Right lobe of liver (tissue), 6 donors: ENCODE measurements at regions not wholly inside any gene's neighbourhood (a gene's known extent, or its start where the extent isn't known, plus 50 kb on each side); places are given as distances from the start of the nearest gene placed in this dataset.
"Not testable (repeated sequence)": the region's sequence is repeated elsewhere in the genome, so short reads cannot be mapped to it uniquely, and the experiment has no call there.

Experiments
- ATAC-seq, 4 donors: fragments of 200-7000 bp; cut with Tn5 transposase; one replicate each; pipeline ENCODE4 v1.9.1; 2020; ENCODE audit warnings: mild to moderate bottlenecking in 4 of 4, moderate library complexity in 4 of 4
- DNase-seq, 3 donors: peaks; one replicate each; pipeline ENCODE4 v3.0.0-alpha.2; 2020
- H3K27ac ChIP-seq, 3 donors: fragments of 200-600 bp; one replicate each; pipeline ENCODE4 v1.8.0; 2022
- H3K27me3 ChIP-seq, 2 donors: fragments of 200-600 bp; one replicate each; pipeline ENCODE4 v1.8.0; 2022
- H3K36me3 ChIP-seq, 4 donors: fragments of 200-600 bp; sonication (generic) in 1 of 4; one replicate each; pipeline versions ENCODE4 v1.5.1 to v1.8.0; 2017 to 2022; ENCODE audit warnings: control low read depth in 1 of 4
- H3K4me1 ChIP-seq, 4 donors: fragments of 200-600 bp; sonication (generic) in 1 of 4; one replicate each; pipeline versions ENCODE4 v1.5.1 to v1.8.0; 2017 to 2022; ENCODE audit warnings: control low read depth in 1 of 4
- H3K4me3 ChIP-seq, 3 donors: fragments of 200-600 bp; one replicate each; pipeline ENCODE4 v1.8.0; 2022
- H3K9me3 ChIP-seq, 4 donors: fragments of 200-600 bp; sonication (generic) in 1 of 4; one replicate each; pipeline versions ENCODE4 v1.5.1 to v1.8.0; 2017 to 2022; ENCODE audit warnings: control low read depth in 1 of 4
- WGBS: methylation state at CpG from one replicate; pipeline ENCODE4 v1.1.6; 2018; ENCODE audit warnings: low coverage, low lambda C conversion rate; ENCODE audit not compliant: insufficient coverage; ENCODE audit errors: missing lambda C conversion rate; 5-methylcytosine and 5-hydroxymethylcytosine counted together
- intact Hi-C, 2 donors: fragments of 100-400 bp; cut with DNase I; formaldehyde crosslinking; loops; one replicate each; pipeline versions ENCODE4 v1.11.2 to v1.14.1; 2022
- donor health status: DM: no; HTN: yes; CAD: no.
- donor health status: DM: no; HTN: no; CAD: no.
- donor health status: DM: no; HTN: no; CAD: no.
- donor health status: DM: no; HTN: yes; CAD: no.
- donor health status: DM: no; HTN: yes; CAD: no.

DNA sequence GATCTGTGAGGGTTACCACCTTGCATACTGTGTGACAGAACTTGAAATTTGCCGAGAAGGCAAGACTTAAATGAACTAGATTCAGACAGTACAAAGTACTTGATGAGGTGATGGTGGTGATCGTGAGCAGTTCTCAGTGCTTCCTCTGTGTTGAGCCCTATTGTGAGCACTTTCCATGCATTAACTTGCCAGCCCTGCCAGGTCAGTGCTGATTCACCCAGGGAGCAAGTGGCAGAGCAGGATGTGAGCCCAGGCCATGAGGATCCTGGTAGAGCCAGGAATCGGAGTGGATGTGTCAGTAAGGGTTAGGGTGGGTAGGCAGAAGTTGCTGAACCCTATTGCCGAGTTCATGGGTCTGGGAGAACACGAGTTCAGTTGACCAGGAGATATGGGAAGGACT is 4545.7 kb upstream of the TPTE start:
- ATAC-seq, H3K27me3 ChIP-seq, intact Hi-C loops, H3K9me3 ChIP-seq, H3K4me1 ChIP-seq, H3K36me3 ChIP-seq, DNase-seq, H3K4me3 ChIP-seq, H3K27ac ChIP-seq: not testable (repeated sequence)
- no CpG with 5 or more reads among the region's 5 CpGs for WGBS

DNA sequence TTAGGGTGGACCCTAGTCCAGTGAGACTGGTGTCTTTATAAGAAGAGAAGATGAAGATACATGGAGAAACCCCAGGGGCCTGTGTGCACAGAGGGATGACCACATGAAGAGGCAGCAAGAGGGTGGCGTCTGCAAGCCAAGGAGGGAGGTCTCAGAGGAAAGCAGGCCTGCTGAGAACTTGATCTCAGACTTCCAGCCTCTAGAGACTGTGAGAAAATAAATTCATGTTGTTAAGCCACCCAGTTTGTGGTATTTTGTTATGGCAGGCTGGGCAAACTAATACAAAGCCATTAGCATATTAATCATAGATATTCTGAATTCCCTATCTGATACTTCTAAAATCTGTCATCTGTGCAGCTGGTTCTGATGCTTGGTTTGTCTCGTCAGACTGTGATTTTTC is 4523.8 kb upstream of the TPTE start:
- H3K36me3 ChIP-seq, H3K27me3 ChIP-seq, intact Hi-C loops, H3K27ac ChIP-seq, ATAC-seq, DNase-seq, H3K4me3 ChIP-seq, H3K4me1 ChIP-seq, H3K9me3 ChIP-seq: not testable (repeated sequence)
- no CpG with 5 or more reads among the region's 2 CpGs for WGBS

GRCh38 chr21:6015422-6016057 is 4505.8 kb upstream of the TPTE start:
- WGBS = no CpG with 5 or more reads among the region's 7 CpGs
- H3K27ac ChIP-seq, intact Hi-C loops, ATAC-seq, H3K4me1 ChIP-seq, H3K27me3 ChIP-seq, H3K9me3 ChIP-seq, DNase-seq, H3K4me3 ChIP-seq, H3K36me3 ChIP-seq: not testable (repeated sequence)

DNA sequence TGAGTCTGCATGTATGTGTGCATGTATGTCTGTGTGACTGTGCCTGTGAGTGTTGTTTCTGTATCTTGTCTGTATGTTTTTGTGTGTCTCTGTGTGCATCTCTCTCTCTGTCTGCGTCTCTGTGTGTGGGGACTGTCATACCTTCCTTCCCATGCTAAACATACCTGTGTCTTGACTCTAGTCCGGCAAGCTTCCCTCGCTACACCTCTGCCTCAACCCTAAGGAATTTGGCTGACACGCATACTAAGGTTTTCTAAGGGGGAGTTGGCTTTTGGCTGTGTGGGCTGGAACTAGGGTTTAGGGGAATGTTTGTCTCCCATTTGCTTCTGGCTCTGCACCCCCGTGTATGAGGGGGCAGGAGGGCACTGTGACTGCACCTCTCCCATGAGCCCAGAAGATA is 4500.9 kb upstream of the TPTE start:
- H3K36me3 ChIP-seq, H3K4me3 ChIP-seq, H3K27ac ChIP-seq, H3K4me1 ChIP-seq, H3K27me3 ChIP-seq, intact Hi-C loops, ATAC-seq, H3K9me3 ChIP-seq, DNase-seq: not testable (repeated sequence)
- WGBS = no CpG with 5 or more reads among the region's 5 CpGs

GRCh38 chr21:6020953-6021716 is 4500.2 kb upstream of the TPTE start:
- H3K27me3 ChIP-seq, H3K9me3 ChIP-seq, H3K27ac ChIP-seq, H3K4me3 ChIP-seq, H3K4me1 ChIP-seq, intact Hi-C loops, DNase-seq, H3K36me3 ChIP-seq: not testable (repeated sequence)
- peak; percentile 72 to 87 (median 79) for ATAC-seq
- WGBS = no CpG with 5 or more reads among the region's 10 CpGs

GRCh38 chr21:6021717-6022270 is 4499.6 kb upstream of the TPTE start:
- H3K4me1 ChIP-seq, H3K4me3 ChIP-seq, H3K27ac ChIP-seq, DNase-seq, H3K36me3 ChIP-seq, intact Hi-C loops, H3K9me3 ChIP-seq, H3K27me3 ChIP-seq: not testable (repeated sequence)
- WGBS = no CpG with 5 or more reads among the region's 4 CpGs
- peak in 1 of 4 donors; percentile 19 for ATAC-seq

GRCh38 chr21:6023331-6023730 is 4498.1 kb upstream of the TPTE start:
- H3K4me3 ChIP-seq, H3K4me1 ChIP-seq, H3K9me3 ChIP-seq, H3K27ac ChIP-seq, DNase-seq, H3K36me3 ChIP-seq, intact Hi-C loops, H3K27me3 ChIP-seq: not testable (repeated sequence)
- no CpG with 5 or more reads among the region's 3 CpGs for WGBS
- peak; percentile 43 to 51 (median 48) for ATAC-seq

DNA sequence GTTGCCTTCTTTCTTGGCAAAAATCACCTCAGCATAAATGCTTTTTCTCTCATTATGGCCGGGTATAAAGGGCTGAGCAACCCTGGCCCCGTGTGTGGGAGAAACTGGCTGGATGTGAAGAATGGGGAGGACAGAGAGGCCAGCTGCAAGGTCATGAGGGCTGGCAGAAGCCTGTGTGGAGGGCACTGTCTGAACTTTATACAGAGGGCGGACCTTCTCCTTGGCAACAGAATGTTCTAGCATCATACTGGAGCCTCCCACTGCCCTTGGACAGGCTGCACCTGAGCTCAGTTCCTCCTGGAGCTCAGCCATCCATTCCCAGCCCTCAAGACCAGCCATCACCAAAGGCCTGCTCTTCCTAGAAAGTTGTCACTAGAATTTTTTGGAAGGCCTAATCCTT is 4496.2 kb upstream of the TPTE start:
- H3K27ac ChIP-seq, H3K27me3 ChIP-seq, H3K4me1 ChIP-seq, H3K36me3 ChIP-seq, intact Hi-C loops, H3K9me3 ChIP-seq, H3K4me3 ChIP-seq, DNase-seq: not testable (repeated sequence)
- peak; percentile 64 to 73 (median 68) for ATAC-seq
- WGBS = no CpG with 5 or more reads among the region's 3 CpGs

GRCh38 chr21:6027497-6027896 is 4493.9 kb upstream of the TPTE start:
- peak in 1 of 4 donors; percentile 16 for ATAC-seq

DNA sequence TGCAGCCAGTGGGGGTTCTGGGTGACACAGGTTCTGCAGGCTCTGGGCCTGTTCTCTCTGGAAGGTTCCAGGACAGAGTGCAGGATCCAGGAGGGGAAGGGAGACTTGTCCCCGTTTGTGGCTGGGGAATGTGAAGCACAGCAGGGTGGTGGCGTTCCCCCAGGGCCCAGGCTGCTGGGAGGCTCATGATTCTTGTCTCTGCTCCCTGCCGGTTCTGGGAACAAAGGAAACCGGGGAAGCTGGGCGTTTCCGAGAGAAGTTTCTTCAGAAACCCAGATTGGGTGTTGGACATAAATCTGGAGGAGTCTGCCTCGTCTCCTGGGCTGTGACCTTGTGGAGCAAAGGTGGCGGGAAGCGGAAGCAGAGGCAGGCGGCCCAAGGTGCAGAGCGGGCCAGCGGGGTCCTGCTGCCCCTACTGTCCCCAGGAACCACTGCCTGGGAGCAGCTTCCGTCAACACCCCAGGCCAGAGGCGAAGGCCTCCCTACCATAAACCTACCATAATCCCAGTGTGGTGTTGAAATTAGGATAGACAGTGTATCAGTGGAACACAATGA is 4487.2 kb upstream of the TPTE start:
- H3K4me3 ChIP-seq, H3K4me1 ChIP-seq, DNase-seq, H3K27me3 ChIP-seq, intact Hi-C loops, H3K36me3 ChIP-seq, H3K27ac ChIP-seq, H3K9me3 ChIP-seq, ATAC-seq: not testable (repeated sequence)
- WGBS = no CpG with 5 or more reads among the region's 14 CpGs

More at GRCh38 chr21:6027497-6027896, 4493.9 kb upstream of the TPTE start:
- intact Hi-C loops, H3K27ac ChIP-seq, H3K9me3 ChIP-seq, DNase-seq, H3K4me3 ChIP-seq, H3K36me3 ChIP-seq, H3K4me1 ChIP-seq, H3K27me3 ChIP-seq: not testable (repeated sequence)
- no CpG with 5 or more reads among the region's 3 CpGs for WGBS

DNA sequence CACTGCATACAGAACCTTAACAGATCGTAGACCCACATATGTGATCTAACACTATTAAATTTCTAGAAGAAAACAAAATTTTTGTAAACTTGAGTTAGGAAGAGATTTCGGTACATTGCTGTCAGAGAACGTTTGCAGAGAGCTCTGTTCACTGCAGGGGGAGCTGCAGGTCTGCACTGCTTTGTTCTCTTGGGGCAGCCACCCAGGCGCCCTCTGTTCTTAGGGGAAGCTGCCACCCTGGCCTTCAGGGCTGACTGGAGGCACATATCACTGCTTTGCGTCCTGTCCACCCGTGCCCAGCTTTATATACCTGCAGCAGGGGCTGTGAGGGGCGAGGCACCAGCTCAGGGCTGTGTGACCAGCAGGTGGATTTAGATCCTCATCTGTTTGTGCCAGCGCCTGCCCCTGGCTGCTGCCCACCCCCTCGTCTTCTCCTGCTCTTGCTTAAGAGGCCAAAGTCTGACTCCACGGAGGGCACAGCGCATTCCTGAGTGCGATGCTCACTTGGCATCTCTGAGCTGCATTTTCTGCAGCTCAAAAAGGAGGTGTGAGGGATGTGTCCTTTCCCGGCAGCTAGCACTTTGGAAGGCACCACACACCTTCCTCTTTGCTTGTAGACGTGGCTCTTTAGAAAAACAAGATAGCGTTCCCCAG is 4486.4 kb upstream of the TPTE start:
- H3K4me3 ChIP-seq, H3K4me1 ChIP-seq, H3K36me3 ChIP-seq, H3K27ac ChIP-seq, H3K9me3 ChIP-seq, DNase-seq, intact Hi-C loops, H3K27me3 ChIP-seq: not testable (repeated sequence)
- peak; percentile 72 to 85 (median 82) for ATAC-seq
- no CpG with 5 or more reads among the region's 15 CpGs for WGBS
